H9 (cell line): ENCODE measurements at regions not wholly inside any gene's neighbourhood (a gene's known extent, or its start where the extent isn't known, plus 50 kb on each side); places are given as distances from the start of the nearest gene placed in this dataset.

ENCODE experiments used
- DNase-seq: peaks from one replicate; pipeline ENCODE4 v3.0.0-alpha.2; 2017
- H2AFZ ChIP-seq: one replicate; pipeline ENCODE4 v1.6.1; 2013; ENCODE audit warnings: mild to moderate bottlenecking, low read length, control low read depth, moderate library complexity
- H2AK5ac ChIP-seq: 2 replicates; pipeline ENCODE4 v1.6.1; 2013; ENCODE audit warnings: low read length, control low read depth, mixed read lengths; ENCODE audit not compliant: insufficient read length
- H2BK120ac ChIP-seq: one replicate; pipeline ENCODE4 v1.6.1; 2013; ENCODE audit warnings: low read depth, mild to moderate bottlenecking, low read length, control low read depth, inconsistent platforms; ENCODE audit not compliant: poor library complexity, severe bottlenecking
- H2BK12ac ChIP-seq: 2 replicates; pipeline ENCODE4 v1.6.1; 2013; ENCODE audit warnings: low read length, control low read depth, mixed read lengths, low read depth; ENCODE audit not compliant: insufficient read length
- H2BK15ac ChIP-seq: 2 replicates; pipeline ENCODE4 v1.6.1; 2013; ENCODE audit warnings: low read depth, low read length, control low read depth
- H2BK20ac ChIP-seq: one replicate; pipeline ENCODE4 v1.6.1; 2013; ENCODE audit warnings: low read depth, mild to moderate bottlenecking, low read length, control low read depth, inconsistent platforms; ENCODE audit not compliant: poor library complexity, severe bottlenecking
- H2BK5ac ChIP-seq: 2 replicates; pipeline ENCODE4 v1.6.1; 2013; ENCODE audit warnings: low read length, control low read depth, mixed read lengths; ENCODE audit not compliant: insufficient read length
- H3K14ac ChIP-seq: 2 replicates; pipeline ENCODE4 v1.6.1; 2013; ENCODE audit warnings: low read length, control low read depth; ENCODE audit not compliant: insufficient read depth
- H3K18ac ChIP-seq: 2 replicates; pipeline ENCODE4 v1.6.1; 2013; ENCODE audit warnings: low read depth, mild to moderate bottlenecking, mixed read lengths, low read length, control low read depth; ENCODE audit not compliant: insufficient read length
- H3K23ac ChIP-seq: 2 replicates; pipeline ENCODE4 v1.6.1; 2013; ENCODE audit warnings: low read length, control low read depth, mixed read lengths, low read depth; ENCODE audit not compliant: insufficient read length
- H3K23me2 ChIP-seq: 2 replicates; pipeline ENCODE4 v1.6.1; 2013; ENCODE audit warnings: low read depth, mild to moderate bottlenecking, mixed read lengths, low read length, control low read depth; ENCODE audit not compliant: insufficient read length, poor library complexity, severe bottlenecking
- H3K27ac ChIP-seq: 2 replicates; pipeline ENCODE4 v1.5.1; 2013; ENCODE audit warnings: low read length, control low read depth, mixed read lengths, low read depth; ENCODE audit not compliant: insufficient read length
- H3K27me3 ChIP-seq: 2 replicates; pipeline ENCODE4 v1.6.1; 2013; ENCODE audit warnings: low read length, control low read depth, inconsistent platforms; ENCODE audit not compliant: insufficient read depth
- H3K4ac ChIP-seq: 2 replicates; pipeline ENCODE4 v1.6.1; 2013; ENCODE audit warnings: low read depth, mild to moderate bottlenecking, control low read depth, inconsistent platforms, low read length, moderate library complexity
- H3K4me1 ChIP-seq: 2 replicates; pipeline ENCODE4 v1.6.1; 2013; ENCODE audit warnings: low read length, control low read depth, inconsistent platforms; ENCODE audit not compliant: insufficient read depth
- H3K4me2 ChIP-seq: 2 replicates; pipeline ENCODE4 v1.6.1; 2013; ENCODE audit warnings: low read length, control low read depth, mixed read lengths; ENCODE audit not compliant: insufficient read length, insufficient read depth
- H3K56ac ChIP-seq: 2 replicates; pipeline ENCODE4 v1.6.1; 2013; ENCODE audit warnings: low read depth, mild to moderate bottlenecking, mixed read lengths, low read length, control low read depth; ENCODE audit not compliant: insufficient read length
- H3K79me1 ChIP-seq: 2 replicates; pipeline ENCODE4 v1.6.1; 2013; ENCODE audit warnings: low read depth, mild to moderate bottlenecking, moderate library complexity, low read length, control low read depth, inconsistent platforms; ENCODE audit not compliant: insufficient read depth, poor library complexity, severe bottlenecking
- H3K79me2 ChIP-seq: 2 replicates; pipeline ENCODE4 v1.6.1; 2013; ENCODE audit warnings: low read length, control low read depth, inconsistent platforms; ENCODE audit not compliant: insufficient read depth
- H3K9ac ChIP-seq: 2 replicates; pipeline ENCODE4 v1.6.1; 2013; ENCODE audit warnings: low read length, control low read depth, mixed read lengths; ENCODE audit not compliant: insufficient read length; ENCODE audit errors: extremely low read depth
- H3K9me3 ChIP-seq: one replicate; pipeline ENCODE4 v1.6.1; 2013; ENCODE audit warnings: low read depth, low read length, inconsistent platforms; ENCODE audit not compliant: control insufficient read depth
- H3T11ph ChIP-seq: one replicate; pipeline ENCODE4 v1.6.1; 2013; ENCODE audit warnings: mild to moderate bottlenecking, low read length, control low read depth, inconsistent platforms
- H4K20me1 ChIP-seq: one replicate; pipeline ENCODE4 v1.6.1; 2013; ENCODE audit not compliant: control insufficient read depth, insufficient read length, insufficient read depth
- H4K5ac ChIP-seq: 2 replicates; pipeline ENCODE4 v1.6.1; 2013; ENCODE audit warnings: low read depth, mild to moderate bottlenecking, mixed read lengths, low read length, control low read depth; ENCODE audit not compliant: insufficient read length
- H4K8ac ChIP-seq: replicated peaks from 2 replicates; pipeline ENCODE4 v1.6.1; 2013; ENCODE audit warnings: low read length, control low read depth, mixed read lengths, low read depth; ENCODE audit not compliant: insufficient read length
- H4K91ac ChIP-seq: 2 replicates; pipeline ENCODE4 v1.6.1; 2013; ENCODE audit warnings: low read depth, mild to moderate bottlenecking, moderate library complexity, mixed read lengths, low read length, control low read depth; ENCODE audit not compliant: insufficient read length
- H3K27ac Mint-ChIP-seq, 3 experiments: 2 replicates in 2 of 3; 3 replicates in 1 of 3; pipeline ENCODE4 v1.8.0; 2020 to 2021; ENCODE audit warnings: mixed read lengths in 3 of 3, mild to moderate bottlenecking in 1 of 3, moderate library complexity in 1 of 3
- H3K27me3 Mint-ChIP-seq: 2 replicates; pipeline ENCODE4 v1.8.0; 2021; ENCODE audit warnings: low read depth, mild to moderate bottlenecking, moderate library complexity, mixed read lengths
- H3K36me3 Mint-ChIP-seq, 3 experiments: 2 replicates in 2 of 3; 3 replicates in 1 of 3; pipeline ENCODE4 v1.8.0; 2020 to 2021; ENCODE audit warnings: low read depth in 3 of 3, mixed read lengths in 3 of 3; ENCODE audit not compliant: insufficient read depth in 1 of 3
- H3K4me1 Mint-ChIP-seq, 2 experiments: 2 replicates each; pipeline ENCODE4 v1.8.0; 2020; ENCODE audit warnings: mixed read lengths in 2 of 2
- H3K4me3 Mint-ChIP-seq, 2 experiments: 2 replicates in 1 of 2; 3 replicates in 1 of 2; pipeline ENCODE4 v1.8.0; 2020 to 2021; ENCODE audit warnings: mild to moderate bottlenecking in 2 of 2, mixed read lengths in 2 of 2, moderate library complexity in 1 of 2
- H3K9me3 Mint-ChIP-seq, 2 experiments: 2 replicates in 1 of 2; 3 replicates in 1 of 2; pipeline ENCODE4 v1.8.0; 2020; ENCODE audit warnings: mild to moderate bottlenecking in 2 of 2, mixed read lengths in 2 of 2, moderate library complexity in 1 of 2
- WGBS: extraction: QIAGEN DNeasy Blood & Tissue Kit; methylation state at CpG from one replicate; pipeline ENCODE4 v1.1.7; 2013; ENCODE audit warnings: missing lambda C conversion rate, low lambda C conversion rate, mixed read lengths; ENCODE audit not compliant: insufficient read length; ENCODE audit errors: extremely low coverage; 5-methylcytosine and 5-hydroxymethylcytosine counted together
- TF ChIP-seq, protein P1 (sequence below): fragments of 200-600 bp; sonication (generic); conservative IDR thresholded peaks from 3 replicates; pipeline ENCODE4 v1.8.0; 2021; ENCODE audit warnings: antibody characterized with exemption, mild to moderate bottlenecking

GRCh38 chr4:159483110-159483781 is 380.4 kb downstream of the RAPGEF2 start:
- WGBS = no CpG with 5 or more reads among the region's 5 CpGs
- H2BK120ac ChIP-seq = no peak overlapping the region
- no peak overlapping the region for H3K27ac ChIP-seq
- H3K4me1 ChIP-seq = 0 out of 2 replicates have a peak, but pooled peaks cover 2% of the 10 kb centered on the region
- no peak overlapping the region for H3K4ac ChIP-seq
- Mint-ChIP-seq H3K27ac (no peak overlapping the region; a peak in 1 of 7 replicates), H3K27me3 (no peaks in the 10 kb centered on the region; the same call in 1 of the 2 replicates), H3K9me3 (no peaks in the 10 kb centered on the region; a peak in 1 of 5 replicates), H3K36me3 (no peaks in the 10 kb centered on the region), H3K4me3 (no peak overlapping the region), H3K4me1 (peaks cover 18% of the 10 kb centered on the region in 2 experiments)
- no peaks in the 10 kb centered on the region for H3K79me1 ChIP-seq
- DNase-seq = no peak
- no peak overlapping the region for H4K5ac ChIP-seq
- no peak overlapping the region for H2AK5ac ChIP-seq
- H3K4me2 ChIP-seq = no peak overlapping the region
- H3K23me2 ChIP-seq = no peaks in the 10 kb centered on the region
- H2BK20ac ChIP-seq = no peak overlapping the region
- no peak overlapping the region for H3K18ac ChIP-seq
- H2BK12ac ChIP-seq = no peak overlapping the region
- no peak overlapping the region for H3T11ph ChIP-seq
- no peak overlapping the region for H3K14ac ChIP-seq
- no peak overlapping the region for H4K8ac ChIP-seq
- H2AFZ ChIP-seq = no peak overlapping the region
- H3K56ac ChIP-seq = no peak overlapping the region
- no peak overlapping the region for H2BK15ac ChIP-seq
- H3K23ac ChIP-seq = no peak overlapping the region
- H3K9me3 ChIP-seq = no peaks in the 10 kb centered on the region
- H4K91ac ChIP-seq = no peak overlapping the region
- H2BK5ac ChIP-seq = no peak overlapping the region
- H3K9ac ChIP-seq = no peak overlapping the region
- no peaks in the 10 kb centered on the region for H3K27me3 ChIP-seq
- no peaks in the 10 kb centered on the region for H3K79me2 ChIP-seq
- TF ChIP-seq, protein P1, sequence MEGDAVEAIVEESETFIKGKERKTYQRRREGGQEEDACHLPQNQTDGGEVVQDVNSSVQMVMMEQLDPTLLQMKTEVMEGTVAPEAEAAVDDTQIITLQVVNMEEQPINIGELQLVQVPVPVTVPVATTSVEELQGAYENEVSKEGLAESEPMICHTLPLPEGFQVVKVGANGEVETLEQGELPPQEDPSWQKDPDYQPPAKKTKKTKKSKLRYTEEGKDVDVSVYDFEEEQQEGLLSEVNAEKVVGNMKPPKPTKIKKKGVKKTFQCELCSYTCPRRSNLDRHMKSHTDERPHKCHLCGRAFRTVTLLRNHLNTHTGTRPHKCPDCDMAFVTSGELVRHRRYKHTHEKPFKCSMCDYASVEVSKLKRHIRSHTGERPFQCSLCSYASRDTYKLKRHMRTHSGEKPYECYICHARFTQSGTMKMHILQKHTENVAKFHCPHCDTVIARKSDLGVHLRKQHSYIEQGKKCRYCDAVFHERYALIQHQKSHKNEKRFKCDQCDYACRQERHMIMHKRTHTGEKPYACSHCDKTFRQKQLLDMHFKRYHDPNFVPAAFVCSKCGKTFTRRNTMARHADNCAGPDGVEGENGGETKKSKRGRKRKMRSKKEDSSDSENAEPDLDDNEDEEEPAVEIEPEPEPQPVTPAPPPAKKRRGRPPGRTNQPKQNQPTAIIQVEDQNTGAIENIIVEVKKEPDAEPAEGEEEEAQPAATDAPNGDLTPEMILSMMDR = no peak
- H4K20me1 ChIP-seq = no peaks in the 10 kb centered on the region
